HG03045 (cell line): ENCODE measurements at regions not wholly inside any gene's neighbourhood (a gene's known extent, or its start where the extent isn't known, plus 50 kb on each side); places are given as distances from the start of the nearest gene placed in this dataset.
"Not testable (repeated sequence)": the region's sequence is repeated elsewhere in the genome, so short reads cannot be mapped to it uniquely, and the experiment has no call there.

Experiments used
- ATAC-seq: cut with Tn5 transposase; IDR thresholded peaks from one replicate; pipeline ENCODE4 v1.9.1; 2021; ENCODE audit warnings: mild to moderate bottlenecking, moderate library complexity; ENCODE audit not compliant: unreplicated experiment

- ATAC-seq, result no peak
These were observed 605.4 kb downstream of the TLE1 start for GRCh38 chr9:81083854-81084512.

- ATAC-seq, result no peak
These were observed 606.3 kb downstream of the TLE1 start for GRCh38 chr9:81083067-81083466.

- ATAC-seq, result no peak
These were observed 607.1 kb downstream of the TLE1 start for GRCh38 chr9:81082221-81082620.

- no peak for ATAC-seq
These were observed 608.4 kb downstream of the TLE1 start for GRCh38 chr9:81080900-81081299.

GRCh38 chr9:81080185-81080584, 609.2 kb downstream of the TLE1 start:
- ATAC-seq, result no peak

- ATAC-seq, result no peak
These were observed 610.3 kb downstream of the TLE1 start for GRCh38 chr9:81079055-81079454.

- ATAC-seq, result no peak
These were observed 610.8 kb downstream of the TLE1 start for GRCh38 chr9:81078555-81078954.

- ATAC-seq, result no peak
These were observed 611.8 kb downstream of the TLE1 start for GRCh38 chr9:81077572-81077971.

- ATAC-seq, result no peak
These were observed 613.2 kb downstream of the TLE1 start for GRCh38 chr9:81076131-81076530.

- ATAC-seq, result no peak
These were observed 615.1 kb downstream of the TLE1 start for GRCh38 chr9:81074221-81074620.

GRCh38 chr9:81073821-81074220, 615.5 kb downstream of the TLE1 start:
- ATAC-seq, result no peak

- no peak for ATAC-seq
These were observed 616.6 kb downstream of the TLE1 start for GRCh38 chr9:81072758-81073157.

GRCh38 chr9:81071108-81071507, 618.2 kb downstream of the TLE1 start:
- ATAC-seq, result no peak

- no peak for ATAC-seq
These were observed 618.7 kb downstream of the TLE1 start for GRCh38 chr9:81070689-81071088.

GRCh38 chr9:81069923-81070322, 619.4 kb downstream of the TLE1 start:
- ATAC-seq, result no peak

- no peak for ATAC-seq
These were observed 620.1 kb downstream of the TLE1 start for GRCh38 chr9:81069038-81069795.

- not testable (repeated sequence) for ATAC-seq
These were observed 626.4 kb downstream of the TLE1 start for GRCh38 chr9:81062995-81063394.

- no peak for ATAC-seq
These were observed 630.6 kb downstream of the TLE1 start for GRCh38 chr9:81058782-81059181.

- ATAC-seq, result no peak
These were observed 635.9 kb downstream of the TLE1 start for GRCh38 chr9:81053298-81054025.

GRCh38 chr9:81052846-81053245, 636.5 kb downstream of the TLE1 start:
- no peak for ATAC-seq

GRCh38 chr9:81047280-81047679, 642.1 kb downstream of the TLE1 start:
- no peak for ATAC-seq

GRCh38 chr9:81045658-81046057, 643.7 kb downstream of the TLE1 start:
- ATAC-seq, result no peak
